Endothelial cell of umbilical vein (primary cell): ENCODE measurements at regions not wholly inside any gene's neighbourhood (a gene's known extent, or its start where the extent isn't known, plus 50 kb on each side); places are given as distances from the start of the nearest gene placed in this dataset.

Source experiments
- CTCF ChIP-seq, 2 donors: IDR thresholded peaks; 1 replicate in 1 of 2; 2 replicates in 1 of 2; pipeline ENCODE4 v1.5.1; 2011; ENCODE audit warnings: low read length in 2 of 2, mild to moderate bottlenecking in 2 of 2, moderate library complexity in 2 of 2, control low read depth in 1 of 2, inconsistent platforms in 1 of 2, low read depth in 1 of 2; ENCODE audit not compliant: insufficient read depth in 1 of 2; ENCODE audit errors: extremely low read depth in 1 of 2
- MAX ChIP-seq: IDR thresholded peaks from 2 replicates; pipeline ENCODE4 v1.6.1; 2011; ENCODE audit not compliant: insufficient read depth, insufficient read length
- POLR2A ChIP-seq: IDR thresholded peaks from 2 replicates; pipeline ENCODE4 v1.6.1; 2012; ENCODE audit warnings: low read depth, mild to moderate bottlenecking, control low read depth, low read length

- no peak for TF ChIP-seq MAX
- TF ChIP-seq CTCF (IDR thresholded peaks at IDR 0.05; ENCODE audit: extremely low read depth in 1 of 2, insufficient read depth in 1 of 2, low read depth in 1 of 2, low read length in 2 of 2), result no peak
- TF ChIP-seq POLR2A, result no peak
These were observed 70.6 kb upstream of the GRB10 start for GRCh38 chr7:50853311-50853710.
